HG03159 (cell line): ENCODE measurements at regions not wholly inside any gene's neighbourhood (a gene's known extent, or its start where the extent isn't known, plus 50 kb on each side); places are given as distances from the start of the nearest gene placed in this dataset.

ENCODE experiments used
- ATAC-seq: cut with Tn5 transposase; IDR thresholded peaks from one replicate; pipeline ENCODE4 v1.9.1; 2021; ENCODE audit warnings: mild to moderate bottlenecking, moderate library complexity; ENCODE audit not compliant: unreplicated experiment

DNA sequence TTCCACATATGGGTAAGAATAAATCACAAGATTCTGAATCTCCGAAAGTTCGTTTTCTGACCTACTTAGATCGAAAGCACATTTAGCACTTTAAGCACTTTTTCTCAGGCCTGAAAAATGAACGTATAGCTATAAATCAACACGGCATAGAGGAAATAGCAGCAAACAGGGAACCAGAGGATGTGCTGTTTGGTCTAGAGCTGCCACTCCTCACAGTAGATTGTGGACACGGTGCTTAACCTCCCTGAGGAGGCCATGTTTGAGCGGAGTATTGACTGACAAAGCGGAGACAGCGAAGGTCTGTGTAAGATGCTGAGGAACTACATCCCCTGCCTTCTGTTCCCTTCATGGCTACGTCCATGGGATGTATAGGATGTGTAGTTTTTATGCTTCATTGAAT lies 452.8 kb upstream of the NCAM2 start:
- no peak for ATAC-seq

GRCh38 chr21:20551939-20552338 lies 446.3 kb upstream of the NCAM2 start:
- no peak for ATAC-seq

DNA sequence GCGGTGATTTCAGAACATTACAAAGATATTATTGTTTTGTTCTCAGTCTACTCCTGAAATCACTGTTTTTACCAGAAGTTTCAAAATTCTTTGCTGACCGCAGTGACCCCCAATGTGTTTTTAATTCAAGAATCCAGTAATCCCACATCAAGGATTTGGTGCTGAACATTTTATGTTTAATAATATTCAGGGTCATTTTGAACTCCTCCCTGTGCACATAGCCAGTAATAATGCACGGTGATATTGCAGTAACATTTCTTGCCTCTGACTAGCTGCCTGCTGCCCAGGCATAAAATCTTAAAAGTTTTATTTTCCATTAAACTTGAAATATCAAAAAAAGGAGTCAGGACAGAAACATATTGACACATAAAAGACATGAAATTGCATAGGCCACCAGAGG lies 443.4 kb upstream of the NCAM2 start:
- no peak for ATAC-seq

DNA sequence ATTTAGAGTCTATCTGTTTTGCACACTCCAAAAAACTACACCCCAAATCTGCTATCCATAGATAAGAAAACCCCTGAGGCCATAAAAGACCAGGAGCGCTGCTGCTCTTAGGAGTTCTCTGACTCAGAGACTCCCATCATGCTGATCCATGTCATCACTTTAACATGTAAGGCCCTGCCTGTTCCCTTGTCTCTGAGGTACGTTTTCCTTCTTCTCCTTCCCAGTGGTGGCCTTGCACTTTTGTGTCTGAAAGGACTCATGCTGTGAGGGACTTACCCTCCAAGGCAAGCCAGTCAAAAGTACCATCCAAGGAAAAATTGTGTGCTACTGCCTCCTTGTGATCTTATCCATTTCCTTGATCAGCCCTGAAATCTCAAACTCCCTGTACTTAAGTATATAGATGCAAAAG lies 427.4 kb upstream of the NCAM2 start:
- ATAC-seq = no peak

- no peak for ATAC-seq
Measured at GRCh38 chr21:20572582-20572981, 425.6 kb upstream of the NCAM2 start.

DNA sequence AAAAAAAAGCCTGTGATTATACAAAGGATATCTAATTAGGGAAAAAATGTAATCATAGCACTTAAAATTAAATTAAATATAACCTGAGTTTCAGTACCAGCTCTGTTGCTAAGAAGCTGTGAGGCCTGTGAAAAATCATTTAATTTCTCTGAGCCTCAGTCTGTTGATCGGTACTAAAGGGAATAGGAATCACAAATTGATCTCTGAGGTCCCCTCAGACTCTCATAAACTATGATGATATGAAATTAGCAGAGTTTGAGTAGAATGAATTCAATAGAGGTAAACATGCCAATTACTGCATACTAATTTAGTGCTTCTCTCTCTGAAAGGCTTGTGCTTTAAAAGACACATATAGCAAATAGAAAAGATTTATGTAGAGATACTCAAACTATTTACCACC lies 416.8 kb upstream of the NCAM2 start:
- no peak for ATAC-seq

GRCh38 chr21:20591284-20591683 lies 406.9 kb upstream of the NCAM2 start:
- ATAC-seq = no peak

DNA sequence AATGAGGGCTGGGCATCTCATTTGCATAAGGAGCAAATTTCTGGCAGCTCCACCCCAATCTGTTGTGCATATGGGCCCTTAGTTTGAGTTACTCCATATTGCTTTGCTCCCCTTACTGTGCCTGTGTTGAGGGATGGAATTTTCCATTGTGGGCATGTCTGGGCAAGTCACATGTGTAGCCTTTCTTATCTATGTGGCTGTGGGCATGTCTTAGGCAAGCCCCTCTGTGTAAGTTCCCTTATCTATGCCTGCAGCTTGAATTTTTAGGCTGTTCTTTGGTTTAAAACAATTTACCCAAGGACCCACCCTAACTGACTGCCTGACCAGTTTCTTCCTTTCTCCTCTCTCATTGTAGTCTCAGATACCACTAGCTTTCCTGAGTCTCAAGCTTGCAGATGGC lies 405.7 kb upstream of the NCAM2 start:
- ATAC-seq = no peak

GRCh38 chr21:20603236-20603635 lies 395.0 kb upstream of the NCAM2 start:
- ATAC-seq = no peak

DNA sequence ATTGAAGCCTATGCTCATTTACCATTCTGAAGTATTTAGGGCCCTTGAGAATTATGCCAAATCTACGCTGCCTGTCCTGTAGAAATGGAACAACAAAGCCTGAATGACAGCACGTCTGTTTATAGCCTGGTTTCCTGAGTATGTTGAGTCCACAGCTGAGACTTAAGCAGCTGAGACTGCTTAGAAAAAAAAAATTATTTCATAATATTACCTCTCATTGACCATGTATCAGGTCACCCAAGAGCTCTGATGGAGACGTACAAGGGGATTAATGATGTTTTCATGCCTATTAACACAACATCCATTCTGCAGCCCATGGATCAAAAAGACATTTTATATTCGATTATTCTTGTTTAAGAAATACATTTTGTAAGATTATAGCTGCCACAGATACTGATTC lies 387.2 kb upstream of the NCAM2 start:
- ATAC-seq = no peak

GRCh38 chr21:20613654-20614053 lies 384.6 kb upstream of the NCAM2 start:
- ATAC-seq = no peak

DNA sequence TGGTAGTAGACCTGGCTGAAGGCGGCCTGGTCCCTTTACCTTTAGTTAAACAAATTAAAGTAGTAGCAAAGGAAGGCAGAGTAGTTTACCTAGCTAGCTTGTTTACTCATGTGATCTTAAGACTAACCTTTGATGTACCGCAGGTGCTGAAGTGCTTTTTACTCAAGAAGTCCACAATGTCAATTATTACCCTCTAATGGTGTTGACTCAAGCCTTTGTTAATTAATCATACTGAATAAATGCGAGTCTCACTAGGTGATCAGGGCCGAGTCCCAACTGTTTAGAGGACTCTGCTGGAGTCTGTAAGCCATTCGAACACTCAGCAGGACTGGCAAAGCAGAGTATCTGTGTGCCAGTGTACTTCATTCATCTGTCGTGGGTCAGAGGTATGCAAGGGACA lies 381.1 kb upstream of the NCAM2 start:
- ATAC-seq = no peak

GRCh38 chr21:20618878-20619277 lies 379.3 kb upstream of the NCAM2 start:
- no peak for ATAC-seq

GRCh38 chr21:20627594-20627993 lies 370.6 kb upstream of the NCAM2 start:
- ATAC-seq = no peak

DNA sequence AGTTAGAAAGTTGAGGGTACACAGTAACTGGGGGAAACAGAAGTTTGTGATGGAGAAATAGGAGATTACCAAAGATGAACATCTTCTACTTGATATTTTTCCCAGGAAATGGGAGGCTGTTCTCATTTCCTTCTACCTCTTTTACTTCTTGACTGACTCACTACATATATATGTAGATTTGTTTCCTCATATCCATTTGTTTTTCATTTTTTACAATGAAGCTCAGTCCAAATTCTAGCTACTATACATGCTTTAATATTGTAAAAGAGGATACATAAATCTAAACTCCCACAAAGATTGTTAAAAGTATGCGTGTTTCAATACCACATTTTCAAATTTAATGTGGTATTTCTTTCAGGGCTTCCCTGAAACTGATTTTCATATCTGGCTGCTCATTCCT lies 366.6 kb upstream of the NCAM2 start:
- ATAC-seq = no peak

DNA sequence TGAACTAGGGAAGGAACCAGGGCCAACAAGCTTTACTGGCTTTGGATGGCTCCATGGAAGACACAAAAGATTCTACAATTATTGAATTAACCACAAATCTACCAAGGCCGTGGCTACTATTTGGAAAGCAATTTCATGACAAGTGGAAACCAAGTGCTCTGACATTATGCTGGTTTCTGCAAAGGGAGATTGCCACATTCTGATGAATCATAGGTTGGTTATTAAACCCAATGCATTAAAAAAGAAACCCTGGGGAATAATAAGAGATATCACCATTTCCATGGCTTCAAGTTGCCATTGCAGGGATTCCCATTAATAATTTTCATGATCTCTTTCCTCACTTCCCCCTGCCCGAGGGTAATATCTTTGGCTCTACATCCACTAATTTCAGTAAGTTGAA lies 359.2 kb upstream of the NCAM2 start:
- ATAC-seq = no peak

DNA sequence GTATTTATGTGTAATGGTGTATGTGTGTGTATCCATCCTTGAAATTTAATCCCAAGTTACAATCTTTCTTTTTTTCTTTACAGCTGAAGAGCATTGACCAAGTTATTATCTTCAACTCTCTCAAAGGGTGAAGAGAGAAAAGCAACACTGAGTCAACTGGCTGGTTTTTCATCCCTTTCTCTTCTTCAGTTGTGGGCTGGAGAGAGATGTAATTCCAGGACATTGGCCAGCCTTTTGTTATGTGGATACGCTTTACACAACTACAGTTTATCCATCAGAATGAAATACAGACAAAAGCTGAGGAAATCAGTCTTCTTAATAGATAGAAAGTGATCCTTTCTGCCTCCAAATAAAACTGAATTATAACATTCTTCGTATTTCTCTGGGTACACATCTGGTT lies 357.0 kb upstream of the NCAM2 start:
- ATAC-seq = no peak

DNA sequence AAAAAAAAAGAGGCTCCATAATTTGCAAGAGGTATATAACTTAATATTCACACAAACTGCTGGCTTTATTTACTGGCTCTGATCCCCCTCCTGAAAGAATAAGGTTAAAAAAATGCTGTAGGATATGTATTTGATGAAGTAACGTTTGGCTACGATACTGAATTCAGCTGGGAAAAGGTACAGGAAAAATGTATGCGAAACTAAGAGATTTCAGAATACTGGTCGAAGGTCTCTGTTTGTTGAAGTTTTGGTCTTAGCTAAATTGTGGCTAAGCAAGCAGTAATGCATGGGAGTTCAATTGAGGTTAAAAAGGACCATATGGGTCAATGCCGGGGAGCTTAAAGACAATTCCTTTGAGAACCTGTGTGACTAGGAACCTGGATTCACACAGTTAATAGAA lies 355.5 kb upstream of the NCAM2 start:
- ATAC-seq = no peak

GRCh38 chr21:20644552-20644951 lies 353.7 kb upstream of the NCAM2 start:
- ATAC-seq = no peak

- no peak for ATAC-seq
Measured at GRCh38 chr21:20645344-20645743, 352.9 kb upstream of the NCAM2 start.

DNA sequence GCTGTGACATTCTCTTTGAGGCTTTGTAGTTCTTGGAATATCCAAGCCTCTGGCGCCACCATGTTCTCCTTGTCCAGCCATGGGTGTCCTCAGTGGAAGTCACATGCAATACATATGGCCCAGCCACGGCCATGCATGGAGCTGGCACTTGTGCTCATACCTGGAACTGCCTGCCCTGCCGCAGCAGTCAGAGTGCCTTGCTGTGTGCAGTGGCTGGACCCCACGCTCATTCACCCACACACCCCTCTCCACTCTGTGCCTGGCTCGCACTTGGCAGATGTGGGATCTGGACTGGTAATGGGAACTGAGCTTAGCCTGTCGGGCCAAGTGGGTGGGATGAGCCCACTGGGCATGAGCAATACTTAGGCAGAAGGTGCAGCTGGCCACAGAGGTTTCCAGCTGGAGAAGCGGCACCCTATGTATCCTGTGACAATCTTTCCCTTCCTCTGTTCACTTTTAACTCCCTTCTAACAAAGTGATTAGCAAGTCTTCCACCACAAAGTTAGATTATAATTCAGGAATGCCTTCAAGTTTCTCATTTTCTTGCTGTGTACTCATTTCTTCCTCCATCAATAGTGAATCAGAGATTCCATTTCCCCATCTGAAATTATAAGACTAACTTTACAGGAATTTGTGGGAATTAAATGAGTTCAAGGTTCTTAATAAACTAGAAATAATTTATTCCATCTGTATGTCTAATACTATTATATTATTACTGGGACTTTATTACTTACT lies 351.6 kb upstream of the NCAM2 start:
- no peak for ATAC-seq

GRCh38 chr21:20647607-20648006 lies 350.6 kb upstream of the NCAM2 start:
- no peak for ATAC-seq

DNA sequence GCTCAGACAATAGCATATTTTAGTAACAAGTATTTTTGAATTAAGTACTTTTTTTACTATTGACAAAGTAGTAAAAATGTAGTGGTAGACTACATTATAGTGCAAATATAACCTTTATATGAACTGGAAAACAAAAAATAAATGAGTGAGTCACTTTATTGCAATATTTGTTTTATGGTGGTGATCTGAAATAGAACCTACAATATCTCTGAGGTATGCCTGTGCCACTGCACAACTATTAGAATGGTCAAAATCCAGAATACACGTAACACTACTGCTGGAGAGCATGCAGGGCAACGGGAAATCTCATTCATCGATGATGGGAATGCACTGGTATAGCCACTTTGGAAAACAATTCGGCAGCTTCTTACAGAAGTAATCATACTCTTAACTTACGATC lies 349.0 kb upstream of the NCAM2 start:
- ATAC-seq = no peak
